ENCODE measurements at regions not wholly inside any gene's neighbourhood (a gene's known extent, or its start where the extent isn't known, plus 50 kb on each side); places are given as distances from the start of the nearest gene placed in this dataset.
"Not testable (repeated sequence)": the region's sequence is repeated elsewhere in the genome, so short reads cannot be mapped to it uniquely, and the experiment has no call there.

DNA sequence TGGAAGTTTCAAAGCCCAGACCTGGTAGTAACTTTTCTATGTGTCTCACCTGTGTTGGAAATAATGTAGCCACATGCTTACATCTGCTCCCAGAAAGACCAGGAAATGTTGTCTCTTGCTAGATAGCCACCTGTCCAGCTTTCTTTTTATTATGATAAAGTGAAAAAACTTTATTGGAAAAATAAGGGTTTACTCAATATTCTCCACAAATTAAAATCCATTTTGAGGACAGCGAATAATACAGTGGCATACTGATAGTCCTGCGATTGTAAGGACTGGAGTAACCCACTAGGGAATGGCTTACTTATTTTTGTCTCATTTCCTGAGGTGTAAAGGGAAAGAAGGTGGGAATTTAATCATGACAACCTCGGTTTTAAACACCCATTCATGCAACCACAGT is 100.1 kb downstream of the HFE start:
- H3K27ac ChIP-seq (ENCODE audit: low read length) = peak overlapping the region; percentile 91
- peak overlapping the region; percentile 98 for H3K4me2 ChIP-seq (ENCODE audit: low read length)
- no peak for TF ChIP-seq EZH2 (IDR thresholded peaks at IDR 0.05; ENCODE audit: borderline replicate concordance, insufficient read depth, low read length, poor library complexity, severe bottlenecking)
- no peak for TF ChIP-seq REST (IDR thresholded peaks at IDR 0.05; ENCODE audit: borderline replicate concordance)
- no peak for TF ChIP-seq SMC3 (conservative IDR thresholded peaks at IDR 0.05; ENCODE audit: poor library complexity)
- TF ChIP-seq CTCF (IDR thresholded peaks at IDR 0.05; ENCODE audit: poor library complexity, severe bottlenecking) = no peak
- no peak for TF ChIP-seq TAF1 (IDR thresholded peaks at IDR 0.05; ENCODE audit: low read depth)
- no peak for TF ChIP-seq POLR2AphosphoS5 (IDR thresholded peaks at IDR 0.05)

DNA sequence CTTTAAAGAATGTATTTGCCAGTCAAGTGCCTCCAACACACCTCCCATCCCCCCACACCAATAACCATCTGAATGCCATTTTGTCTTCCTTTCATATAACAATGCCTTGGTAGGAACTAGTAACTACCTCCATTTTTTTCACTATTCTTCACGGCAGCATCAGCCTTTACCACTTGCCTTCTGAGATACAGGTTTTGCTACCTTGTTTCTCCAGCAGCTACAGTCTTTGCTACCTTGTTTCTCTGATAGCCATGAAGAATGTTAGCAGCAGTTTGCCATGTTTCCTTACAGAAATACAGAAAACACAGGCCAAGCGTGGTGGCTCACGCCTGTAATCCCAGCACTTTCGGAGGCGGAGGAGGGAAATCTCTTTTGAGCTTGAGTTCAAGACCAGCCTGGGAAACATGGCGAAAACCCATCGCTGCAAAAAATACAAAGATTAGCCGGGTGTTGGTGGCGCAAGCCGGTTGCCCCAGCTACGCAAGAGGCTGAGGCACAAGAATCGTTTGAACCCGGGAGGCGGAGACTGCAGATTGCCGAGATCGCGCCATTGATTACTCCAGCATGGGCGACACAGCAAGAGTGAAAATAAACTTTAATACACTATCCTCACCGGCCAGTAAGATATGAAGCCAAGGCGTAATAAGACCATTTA is 100.9 kb downstream of the HFE start:
- Histone ChIP-seq H2AFZ (ENCODE audit: low read depth, low read length) (peak overlapping the region; percentile 15), H3K27me3 (ENCODE audit: insufficient read depth, low read depth, low read length) (no peaks in the 10 kb centered on the region), H3K9ac (ENCODE audit: low read length) (peak overlapping the region; percentile 76), H3K9me3 (ENCODE audit: low read length) (no peaks in the 10 kb centered on the region), H3K9me2 (ENCODE audit: insufficient read depth, low read length) (no peaks in the 10 kb centered on the region), H4K20me1 (ENCODE audit: insufficient read depth) (peaks cover 3% of the 10 kb centered on the region), H3K4me2 (ENCODE audit: low read length) (peak overlapping the region; percentile 98), H3K27ac (ENCODE audit: low read length) (peak overlapping the region; percentile 91), H3F3A (ENCODE audit: insufficient read depth, low read length, poor library complexity, severe bottlenecking) (peaks cover 15% of the 10 kb centered on the region), H3K4me3 (ENCODE audit: low read length) (peak overlapping the region; percentile 84), H3K36me3 (ENCODE audit: insufficient read depth, low read length) (no peaks in the 10 kb centered on the region), H3K79me2 (replicated peaks; ENCODE audit: insufficient read depth, low read length) (no peaks in the 10 kb centered on the region)
- TF ChIP-seq REST (IDR thresholded peaks at IDR 0.05; ENCODE audit: borderline replicate concordance) (peak; percentile 17), RAD21 (conservative IDR thresholded peaks at IDR 0.05) (no peak)

More for the DNA sequence above, 100.1 kb downstream of the HFE start:
- Histone ChIP-seq H3K9ac (ENCODE audit: low read length) (no peak overlapping the region), H2AFZ (ENCODE audit: low read depth, low read length) (no peak overlapping the region), H3K4me3 (ENCODE audit: low read length) (peak overlapping the region; percentile 84), H3K9me2 (ENCODE audit: insufficient read depth, low read length) (no peaks in the 10 kb centered on the region), H3K36me3 (ENCODE audit: insufficient read depth, low read length) (no peaks in the 10 kb centered on the region), H3K79me2 (replicated peaks; ENCODE audit: insufficient read depth, low read length) (no peaks in the 10 kb centered on the region), H3K27me3 (ENCODE audit: insufficient read depth, low read depth, low read length) (no peaks in the 10 kb centered on the region), H3K9me3 (ENCODE audit: low read length) (no peaks in the 10 kb centered on the region), H3F3A (ENCODE audit: insufficient read depth, low read length, poor library complexity, severe bottlenecking) (peaks cover 15% of the 10 kb centered on the region), H4K20me1 (ENCODE audit: insufficient read depth) (peaks cover 3% of the 10 kb centered on the region)

GRCh38 chr6:26191512-26191911 is 104.3 kb downstream of the HFE start:
- not testable (repeated sequence) for H3K4me3 ChIP-seq (ENCODE audit: low read length); H3K36me3 ChIP-seq (ENCODE audit: insufficient read depth, low read length); H4K20me1 ChIP-seq (ENCODE audit: insufficient read depth); H3K9ac ChIP-seq (ENCODE audit: low read length); H2AFZ ChIP-seq (ENCODE audit: low read depth, low read length); H3K9me2 ChIP-seq (ENCODE audit: insufficient read depth, low read length); H3K27me3 ChIP-seq (ENCODE audit: insufficient read depth, low read depth, low read length); H3K27ac ChIP-seq (ENCODE audit: low read length); H3K9me3 ChIP-seq (ENCODE audit: low read length); H3K4me2 ChIP-seq (ENCODE audit: low read length)
- H3K79me2 ChIP-seq (replicated peaks; ENCODE audit: insufficient read depth, low read length) = peaks cover 33% of the 10 kb centered on the region
- H3F3A ChIP-seq (ENCODE audit: insufficient read depth, low read length, poor library complexity, severe bottlenecking) = peaks cover 15% of the 10 kb centered on the region
